HTR-8/SVneo (cell line): ENCODE measurements at regions not wholly inside any gene's neighbourhood (a gene's known extent, or its start where the extent isn't known, plus 50 kb on each side); places are given as distances from the start of the nearest gene placed in this dataset.
"Not testable (repeated sequence)": the region's sequence is repeated elsewhere in the genome, so short reads cannot be mapped to it uniquely, and the experiment has no call there.

Experiments
- DNase-seq: peaks from one replicate; pipeline ENCODE4 v3.0.0; 2011; ENCODE audit warnings: low spot score, mixed read lengths; ENCODE audit not compliant: insufficient read length
- FAIRE-seq: peaks from 2 replicates; lab custom pipeline; 2011; peaks lifted over from hg19 to GRCh38; lab: Jason Lieb, UNC

DNA sequence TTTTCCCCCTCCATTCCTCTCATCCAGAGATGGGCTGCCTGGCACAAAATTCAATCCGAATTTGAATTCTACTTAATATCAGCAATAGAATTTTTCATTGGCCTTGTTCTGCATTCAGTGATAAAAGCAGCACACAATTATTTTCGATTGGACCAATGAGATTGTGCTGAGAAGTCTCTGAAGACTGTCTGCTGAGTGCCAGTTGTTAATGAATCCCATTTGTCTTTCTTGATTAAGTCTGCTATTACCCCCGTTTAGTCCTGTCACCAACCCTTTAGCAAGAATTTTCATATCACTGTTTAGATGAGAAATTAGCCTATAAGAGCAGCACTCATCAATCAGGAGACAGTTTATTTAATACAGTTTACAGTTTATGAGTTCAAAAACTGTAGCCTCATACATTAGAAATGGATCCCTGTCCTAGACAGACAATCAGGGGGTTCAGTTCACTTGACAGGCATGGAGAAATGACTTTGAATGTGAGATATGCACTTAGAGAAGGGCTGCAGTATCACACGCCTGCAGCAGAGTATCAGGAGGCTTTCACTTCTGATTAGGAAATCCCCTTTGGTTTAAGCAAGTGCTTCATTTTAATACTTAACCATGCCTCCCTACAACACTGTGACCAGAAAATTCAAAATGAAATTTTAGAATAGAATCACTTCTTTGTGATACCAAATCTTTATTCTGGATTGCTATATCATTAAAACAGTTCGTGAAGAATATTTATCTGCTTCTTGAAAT is 304.7 kb upstream of the PTBP2 start:
- DNase-seq, result no peak
- FAIRE-seq, result no peak

DNA sequence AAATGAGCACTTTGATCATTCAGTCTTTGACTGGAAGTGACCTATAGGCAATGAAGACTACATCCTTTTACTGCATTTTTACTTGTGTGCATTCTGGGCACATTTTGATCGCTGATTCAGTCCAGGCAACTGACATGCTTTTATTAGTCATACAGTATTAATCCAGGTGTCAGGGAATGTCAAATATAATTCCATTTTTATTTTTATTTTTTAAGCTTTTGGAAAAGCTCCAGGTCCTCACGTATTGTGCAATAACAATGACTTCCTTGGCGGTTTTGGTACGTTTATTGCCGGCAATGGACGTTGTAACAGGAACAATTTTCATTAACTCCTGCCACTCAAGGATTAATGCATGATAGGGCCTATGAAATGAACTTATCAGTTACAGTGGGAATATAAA is 302.6 kb upstream of the PTBP2 start:
- DNase-seq (no peak), FAIRE-seq (no peak)

DNA sequence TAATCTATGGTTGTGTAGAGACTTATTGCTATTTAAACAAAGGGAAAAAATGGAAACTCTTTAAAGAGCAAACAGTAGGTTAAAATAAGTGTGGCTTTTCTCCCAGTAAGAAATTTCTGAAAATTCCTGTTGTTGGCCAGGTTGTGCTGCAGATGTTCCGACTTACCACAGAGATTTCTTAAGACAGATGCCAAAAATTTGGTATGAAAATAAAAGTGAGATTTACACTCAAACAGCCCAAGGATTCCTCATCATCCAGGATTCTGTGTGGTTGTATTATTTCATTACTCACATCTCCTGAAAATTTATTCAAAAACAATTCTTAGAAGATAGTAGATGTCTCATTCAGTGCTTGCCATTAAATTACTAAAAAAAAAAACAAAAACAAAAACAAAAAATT is 296.7 kb upstream of the PTBP2 start:
- no peak for DNase-seq
- no peak for FAIRE-seq

DNA sequence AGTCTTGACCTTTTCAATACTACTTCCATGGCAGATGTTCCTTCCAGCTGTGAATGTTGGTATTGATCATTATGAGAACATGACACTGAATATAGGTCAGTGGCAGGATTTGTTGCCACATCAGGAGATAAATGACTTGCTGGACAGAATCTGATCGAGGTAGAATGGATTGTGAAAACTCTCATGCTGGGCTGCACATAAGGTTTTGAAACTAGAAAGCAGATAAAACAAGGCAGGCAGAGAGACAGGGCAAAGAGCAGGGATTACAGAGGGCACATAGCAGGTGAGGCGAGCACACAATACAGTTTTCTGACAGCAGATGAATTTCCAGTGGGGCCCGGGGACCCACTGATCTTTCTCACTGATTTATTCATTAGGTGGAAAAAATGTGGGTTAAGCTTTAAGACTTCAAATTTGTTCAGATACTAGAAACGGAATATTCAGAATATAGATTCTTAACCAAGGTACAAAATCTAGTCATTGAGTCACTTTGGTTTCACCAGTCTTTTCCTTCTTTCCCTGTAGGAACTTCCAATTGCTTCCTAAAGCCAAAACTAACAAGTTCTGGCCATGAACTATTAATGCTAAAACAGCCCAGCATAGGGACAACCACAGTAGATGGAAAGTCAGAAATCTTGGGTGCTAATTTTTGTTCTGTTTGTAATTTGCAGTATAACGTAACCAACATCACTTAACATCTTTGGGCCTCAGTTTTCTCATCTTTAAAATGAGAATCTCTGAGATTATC is 296.0 kb upstream of the PTBP2 start:
- DNase-seq (no peak), FAIRE-seq (no peak)

- DNase-seq, result no peak
- no peak for FAIRE-seq
Measured at GRCh38 chr1:96427616-96428015, 294.0 kb upstream of the PTBP2 start.

DNA sequence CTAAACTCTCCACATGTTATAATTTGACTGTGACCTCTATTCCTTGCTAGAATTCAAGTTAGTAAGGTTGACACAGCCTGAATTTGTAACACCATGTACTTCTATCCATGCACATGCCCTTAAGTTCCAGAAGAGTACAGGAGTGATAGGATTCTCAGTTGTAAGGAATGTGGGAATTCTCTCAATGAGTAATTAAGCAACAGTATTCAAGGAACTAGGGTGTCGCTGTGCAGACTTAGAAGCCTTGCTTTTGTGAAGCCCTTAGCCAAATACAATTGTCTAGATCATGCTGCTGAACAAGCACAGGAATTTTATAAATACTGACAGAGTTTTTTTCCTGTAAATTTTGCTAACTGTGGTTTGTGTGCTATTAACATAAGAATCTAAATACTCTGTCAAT is 276.3 kb upstream of the PTBP2 start:
- FAIRE-seq, result no peak
- no peak for DNase-seq

DNA sequence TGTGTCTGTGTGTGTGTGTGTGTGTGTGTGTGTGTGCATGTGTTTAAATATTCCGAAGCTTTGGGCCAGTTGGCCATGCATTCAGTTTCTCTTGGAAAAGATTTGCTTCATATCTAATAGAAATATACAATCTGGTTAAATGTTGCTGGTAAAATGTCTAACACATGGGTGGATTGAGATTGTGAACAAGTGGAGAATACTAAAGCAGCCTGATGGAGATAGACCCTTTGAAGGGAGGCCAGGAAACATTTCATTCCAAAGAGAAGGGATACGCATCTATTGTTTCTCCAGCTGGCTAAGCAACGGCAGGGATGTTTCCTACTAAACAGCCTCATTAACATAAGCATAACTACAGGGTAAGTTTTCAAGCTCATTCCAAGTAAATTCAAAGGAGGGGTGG is 257.5 kb upstream of the PTBP2 start:
- FAIRE-seq (no peak), DNase-seq (no peak)

DNA sequence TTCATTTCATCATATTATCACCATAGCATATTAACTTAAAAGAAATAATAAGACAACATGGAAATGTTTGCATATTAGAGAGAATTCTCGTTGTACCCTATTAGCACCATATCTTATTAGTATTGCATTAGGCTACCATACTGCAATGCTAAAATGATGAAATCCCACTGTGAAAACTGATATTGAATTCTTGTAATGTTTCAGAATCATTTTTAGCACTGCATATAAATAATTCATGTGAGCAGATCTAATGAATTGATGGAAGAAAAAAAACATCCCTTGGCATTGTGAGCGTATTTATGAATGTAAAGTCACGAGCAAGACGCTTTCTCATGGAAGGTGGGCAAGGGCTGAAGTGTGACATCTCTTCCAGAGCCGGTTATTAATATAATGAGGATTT is 257.1 kb upstream of the PTBP2 start:
- DNase-seq, result no peak
- FAIRE-seq, result no peak

DNA sequence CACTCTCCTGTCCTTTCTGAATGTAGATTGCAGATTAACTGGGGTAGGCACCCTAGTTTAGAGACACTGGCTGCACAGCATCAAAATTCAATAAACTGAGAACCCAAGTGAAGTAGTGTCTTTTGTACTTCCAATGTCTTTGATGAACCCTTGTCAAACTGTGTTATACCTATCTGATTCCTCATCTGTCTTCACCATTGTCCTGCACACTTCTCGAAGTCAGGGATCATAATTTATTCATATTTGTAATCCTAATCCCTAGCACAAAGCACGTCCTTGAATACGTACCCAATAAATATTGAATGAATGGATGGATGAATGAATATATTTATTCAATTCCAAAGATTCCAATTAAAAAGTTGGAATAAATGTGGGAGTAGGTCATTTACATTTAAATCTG is 256.6 kb upstream of the PTBP2 start:
- no peak for FAIRE-seq
- DNase-seq, result no peak

DNA sequence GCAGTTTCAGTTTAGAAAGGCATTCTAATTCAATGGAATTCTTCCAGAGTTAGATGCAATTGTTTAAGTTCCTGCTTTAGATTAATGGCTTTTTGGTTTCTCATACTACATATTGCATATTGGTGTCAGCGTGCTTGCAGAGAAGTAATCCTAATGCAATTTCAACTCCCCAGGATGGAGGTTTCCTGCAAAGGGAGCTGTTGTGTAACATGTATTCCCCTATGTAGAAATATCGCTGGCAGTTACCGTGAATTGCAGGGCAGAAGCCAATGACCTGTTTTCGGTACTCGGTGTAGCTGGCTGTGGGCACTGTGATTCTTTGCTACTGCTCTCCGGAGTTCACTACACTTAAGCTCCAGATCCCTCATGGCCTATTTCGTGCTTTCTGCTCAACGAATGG is 256.1 kb upstream of the PTBP2 start:
- FAIRE-seq (no peak), DNase-seq (no peak)

- no peak for FAIRE-seq
- DNase-seq, result no peak
Measured at GRCh38 chr1:96466842-96467241, 254.7 kb upstream of the PTBP2 start.

DNA sequence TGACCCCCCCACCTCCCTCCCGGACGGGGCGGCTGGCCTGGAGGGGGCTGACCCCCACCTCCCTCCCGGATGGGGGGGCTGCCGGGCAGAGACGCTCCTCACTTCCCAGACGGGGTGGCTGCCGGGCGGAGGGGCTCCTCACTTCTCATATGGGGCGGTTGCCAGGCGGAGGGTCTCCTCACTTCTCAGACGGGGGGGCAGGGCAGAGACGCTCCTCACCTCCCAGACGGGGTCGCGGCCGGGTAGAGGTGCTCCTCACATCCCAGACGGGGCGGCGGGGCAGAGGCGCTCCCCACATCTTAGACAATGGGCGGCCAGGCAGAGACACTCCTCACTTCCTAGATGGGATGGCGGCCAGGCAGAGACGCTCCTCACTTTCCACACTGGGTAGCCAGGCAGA is 251.9 kb upstream of the PTBP2 start:
- DNase-seq, FAIRE-seq: not testable (repeated sequence)

GRCh38 chr1:96472471-96472870 is 249.1 kb upstream of the PTBP2 start:
- DNase-seq, result peak; percentile 2

DNA sequence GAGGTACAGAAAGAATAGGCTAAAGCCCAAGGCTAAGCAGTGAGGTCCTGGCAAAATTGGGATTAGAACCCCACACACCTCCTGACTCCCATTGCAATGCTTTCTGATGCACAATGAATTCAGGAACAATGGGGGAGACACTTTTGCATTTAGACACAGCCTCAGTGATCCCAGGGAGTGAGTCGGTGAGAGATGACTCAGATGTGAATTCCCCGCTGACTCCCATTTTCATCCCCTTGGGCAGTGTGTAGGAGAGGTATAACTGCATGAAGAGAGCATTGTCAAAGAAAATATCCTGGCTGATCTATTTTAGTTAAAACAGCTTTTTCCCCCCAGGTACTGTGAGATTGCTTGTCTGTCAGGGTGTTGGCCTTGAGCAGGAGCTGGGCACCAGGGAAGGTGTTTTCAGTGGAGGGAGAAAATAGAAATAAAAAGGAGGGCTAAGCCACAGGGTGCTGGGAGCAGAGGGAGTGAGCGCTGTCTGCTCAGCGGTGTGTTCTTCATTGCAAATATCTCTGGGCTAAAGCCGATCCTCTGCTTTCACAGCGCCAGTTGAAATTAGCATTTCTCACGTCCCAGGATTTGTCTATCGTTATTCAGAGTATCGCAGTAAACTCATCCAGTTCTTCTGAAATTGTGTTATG is 247.7 kb upstream of the PTBP2 start:
- FAIRE-seq (peak; percentile 63), DNase-seq (peak; percentile 43)

More at GRCh38 chr1:96472471-96472870, 249.1 kb upstream of the PTBP2 start:
- no peak for FAIRE-seq

DNA sequence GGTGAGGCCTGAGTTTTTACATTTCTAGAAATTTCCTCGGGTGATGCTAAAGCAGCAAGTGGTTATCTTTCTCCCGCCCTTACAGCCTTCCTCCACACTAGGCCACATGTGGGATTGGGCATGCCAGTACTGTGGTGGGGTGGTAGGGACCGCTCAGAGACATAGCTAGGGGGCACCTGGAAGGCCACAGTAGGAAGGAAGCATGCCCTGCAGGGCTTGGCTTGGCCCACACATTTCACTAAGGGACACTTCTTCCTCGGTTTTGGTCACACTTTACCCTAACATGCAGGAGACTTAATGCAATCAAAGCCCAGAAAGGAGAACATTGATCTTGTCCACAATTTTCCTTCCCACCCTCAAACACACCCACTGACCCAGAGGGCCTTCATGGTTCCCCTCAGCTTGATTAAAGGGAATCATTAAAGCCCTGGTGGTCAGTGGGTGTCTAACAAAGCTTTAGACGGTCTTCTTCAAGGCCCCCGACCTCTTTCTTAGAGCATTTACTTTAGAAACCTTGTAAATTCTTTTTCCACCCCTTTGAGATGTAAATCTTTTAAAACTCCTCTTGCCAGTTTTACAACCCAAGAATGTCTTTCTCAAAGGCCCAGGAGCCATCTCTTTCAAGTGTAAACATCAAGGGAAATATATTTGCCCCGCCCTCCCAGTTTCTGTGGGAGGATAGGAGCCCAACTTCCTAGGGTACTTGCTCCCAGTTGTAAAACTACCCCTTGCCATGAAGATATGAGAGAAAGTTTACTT is 246.4 kb upstream of the PTBP2 start:
- no peak for DNase-seq
- FAIRE-seq, result no peak

DNA sequence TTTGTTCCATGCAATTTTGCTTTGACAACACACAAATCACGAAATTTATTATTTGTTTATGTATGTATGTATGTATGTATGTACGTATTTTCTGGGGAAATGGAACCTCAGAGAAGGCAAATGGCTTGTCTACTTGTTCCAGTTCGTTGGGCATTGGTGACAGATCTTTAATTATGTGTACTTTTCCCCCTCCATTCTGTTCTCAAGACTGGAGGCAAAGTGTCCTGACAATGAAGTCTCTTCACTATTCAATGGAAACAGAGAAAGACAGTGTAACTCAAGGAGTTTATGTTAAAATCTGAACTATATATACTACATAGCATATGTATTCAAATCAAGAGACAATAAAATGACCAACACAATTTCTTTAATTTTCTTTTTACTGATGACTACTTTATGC is 245.7 kb upstream of the PTBP2 start:
- DNase-seq (no peak), FAIRE-seq (no peak)

DNA sequence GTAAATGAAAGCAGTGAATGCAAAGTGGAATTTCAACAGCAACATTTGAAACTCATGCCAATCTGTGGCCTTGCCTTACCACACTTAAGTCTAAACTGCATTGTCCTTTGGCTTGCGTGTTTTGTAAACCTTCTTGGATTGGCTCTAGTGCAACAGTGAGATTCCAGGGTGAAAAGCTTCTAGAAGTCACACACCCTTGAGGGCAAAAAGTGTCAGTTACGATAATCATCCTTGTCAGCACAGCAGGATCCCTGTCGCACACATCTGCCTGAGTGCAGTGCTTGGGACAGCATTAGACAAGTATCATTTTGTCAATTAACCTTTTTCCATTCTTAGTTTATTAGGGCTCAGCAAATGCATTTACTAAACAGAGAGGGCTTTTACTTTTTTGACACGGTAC is 243.4 kb upstream of the PTBP2 start:
- no peak for DNase-seq
- no peak for FAIRE-seq

DNA sequence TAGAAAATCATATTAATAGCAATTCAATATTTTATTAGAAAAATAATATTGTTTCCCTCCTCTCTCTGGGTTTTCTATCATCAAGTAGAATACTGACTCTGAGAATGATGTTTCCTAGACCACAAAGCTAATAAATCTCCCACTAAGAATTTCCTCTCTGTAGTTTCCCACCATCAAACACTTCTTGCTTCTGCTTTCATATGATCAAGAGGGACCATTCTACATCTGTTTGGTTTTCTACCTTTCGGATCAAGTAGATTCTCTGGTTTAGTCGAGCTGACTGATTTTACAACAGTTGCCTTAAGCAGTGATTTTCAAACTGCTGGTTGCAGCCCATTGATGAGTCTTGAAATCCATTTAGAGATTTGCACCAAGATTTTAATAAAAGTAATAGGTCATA is 240.2 kb upstream of the PTBP2 start:
- no peak for DNase-seq
- FAIRE-seq, result no peak

DNA sequence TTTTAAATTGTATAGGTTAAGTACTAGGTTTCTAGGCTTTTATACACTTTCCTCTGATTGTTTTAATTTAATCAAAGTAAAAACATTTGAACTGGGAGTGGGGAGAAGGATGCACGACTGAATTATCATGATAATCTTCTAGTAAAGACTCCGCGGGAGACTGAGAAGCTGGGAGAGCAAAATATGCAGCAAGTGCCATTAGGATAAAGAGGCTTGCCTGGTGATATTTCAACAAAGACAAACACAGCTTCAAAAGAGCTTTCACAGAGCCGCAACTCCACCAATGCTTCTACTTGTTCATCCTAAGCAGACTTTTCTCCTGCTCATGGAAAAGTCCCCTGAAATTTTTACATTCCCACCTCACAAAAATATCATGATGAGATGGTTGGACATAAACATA is 239.0 kb upstream of the PTBP2 start:
- DNase-seq (no peak), FAIRE-seq (no peak)

DNA sequence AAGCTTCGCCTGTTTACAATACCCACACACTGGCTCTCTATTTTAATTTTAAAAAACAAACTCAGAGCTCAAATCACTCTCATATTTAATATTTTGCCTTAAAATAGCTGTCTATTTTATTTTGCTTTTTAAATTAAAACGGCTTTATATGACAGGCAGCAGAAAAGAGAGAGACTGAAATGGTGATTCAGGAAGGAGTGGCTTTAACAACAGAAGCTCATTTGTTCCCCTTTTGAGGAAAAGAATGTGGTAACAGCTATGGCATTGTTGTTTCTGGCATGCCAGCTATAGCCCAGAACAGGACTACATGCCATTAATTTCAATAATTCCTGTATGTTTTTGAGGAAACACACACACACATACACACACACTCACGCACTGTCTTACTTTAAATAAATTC is 234.2 kb upstream of the PTBP2 start:
- FAIRE-seq, result no peak
- no peak for DNase-seq

DNA sequence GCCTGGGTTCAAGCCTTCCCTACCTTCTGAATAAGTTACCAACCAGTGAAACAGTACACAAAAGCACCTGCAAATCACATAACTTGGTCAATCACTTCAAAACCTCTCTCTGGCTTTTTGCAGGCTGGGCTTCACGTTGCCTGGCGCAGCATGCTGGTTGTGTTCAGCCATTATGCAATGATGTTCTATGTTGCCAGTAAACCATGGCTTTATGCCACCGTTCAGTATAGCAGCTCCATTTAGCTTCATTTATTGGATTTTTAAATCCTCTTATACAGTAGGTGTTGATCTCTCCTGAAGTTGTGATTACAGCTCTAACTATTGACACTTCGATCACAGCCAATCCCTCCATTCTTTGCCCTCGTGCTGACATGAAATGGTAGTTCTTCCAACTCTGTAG is 233.6 kb upstream of the PTBP2 start:
- FAIRE-seq, result no peak
- DNase-seq, result no peak
